H9 (cell line): ENCODE measurements at regions not wholly inside any gene's neighbourhood (a gene's known extent, or its start where the extent isn't known, plus 50 kb on each side); places are given as distances from the start of the nearest gene placed in this dataset.

Experiments
- DNase-seq: peaks from one replicate; pipeline ENCODE4 v3.0.0-alpha.2; 2017
- H2AFZ ChIP-seq: one replicate; pipeline ENCODE4 v1.6.1; 2013; ENCODE audit warnings: mild to moderate bottlenecking, low read length, control low read depth, moderate library complexity
- H2AK5ac ChIP-seq: 2 replicates; pipeline ENCODE4 v1.6.1; 2013; ENCODE audit warnings: low read length, control low read depth, mixed read lengths; ENCODE audit not compliant: insufficient read length
- H2BK120ac ChIP-seq: one replicate; pipeline ENCODE4 v1.6.1; 2013; ENCODE audit warnings: low read depth, mild to moderate bottlenecking, low read length, control low read depth, inconsistent platforms; ENCODE audit not compliant: poor library complexity, severe bottlenecking
- H2BK12ac ChIP-seq: 2 replicates; pipeline ENCODE4 v1.6.1; 2013; ENCODE audit warnings: low read length, control low read depth, mixed read lengths, low read depth; ENCODE audit not compliant: insufficient read length
- H2BK15ac ChIP-seq: 2 replicates; pipeline ENCODE4 v1.6.1; 2013; ENCODE audit warnings: low read depth, low read length, control low read depth
- H2BK20ac ChIP-seq: one replicate; pipeline ENCODE4 v1.6.1; 2013; ENCODE audit warnings: low read depth, mild to moderate bottlenecking, low read length, control low read depth, inconsistent platforms; ENCODE audit not compliant: poor library complexity, severe bottlenecking
- H2BK5ac ChIP-seq: 2 replicates; pipeline ENCODE4 v1.6.1; 2013; ENCODE audit warnings: low read length, control low read depth, mixed read lengths; ENCODE audit not compliant: insufficient read length
- H3K14ac ChIP-seq: 2 replicates; pipeline ENCODE4 v1.6.1; 2013; ENCODE audit warnings: low read length, control low read depth; ENCODE audit not compliant: insufficient read depth
- H3K18ac ChIP-seq: 2 replicates; pipeline ENCODE4 v1.6.1; 2013; ENCODE audit warnings: low read depth, mild to moderate bottlenecking, mixed read lengths, low read length, control low read depth; ENCODE audit not compliant: insufficient read length
- H3K23ac ChIP-seq: 2 replicates; pipeline ENCODE4 v1.6.1; 2013; ENCODE audit warnings: low read length, control low read depth, mixed read lengths, low read depth; ENCODE audit not compliant: insufficient read length
- H3K23me2 ChIP-seq: 2 replicates; pipeline ENCODE4 v1.6.1; 2013; ENCODE audit warnings: low read depth, mild to moderate bottlenecking, mixed read lengths, low read length, control low read depth; ENCODE audit not compliant: insufficient read length, poor library complexity, severe bottlenecking
- H3K27ac ChIP-seq: 2 replicates; pipeline ENCODE4 v1.5.1; 2013; ENCODE audit warnings: low read length, control low read depth, mixed read lengths, low read depth; ENCODE audit not compliant: insufficient read length
- H3K27me3 ChIP-seq: 2 replicates; pipeline ENCODE4 v1.6.1; 2013; ENCODE audit warnings: low read length, control low read depth, inconsistent platforms; ENCODE audit not compliant: insufficient read depth
- H3K4ac ChIP-seq: 2 replicates; pipeline ENCODE4 v1.6.1; 2013; ENCODE audit warnings: low read depth, mild to moderate bottlenecking, control low read depth, inconsistent platforms, low read length, moderate library complexity
- H3K4me1 ChIP-seq: 2 replicates; pipeline ENCODE4 v1.6.1; 2013; ENCODE audit warnings: low read length, control low read depth, inconsistent platforms; ENCODE audit not compliant: insufficient read depth
- H3K4me2 ChIP-seq: 2 replicates; pipeline ENCODE4 v1.6.1; 2013; ENCODE audit warnings: low read length, control low read depth, mixed read lengths; ENCODE audit not compliant: insufficient read length, insufficient read depth
- H3K56ac ChIP-seq: 2 replicates; pipeline ENCODE4 v1.6.1; 2013; ENCODE audit warnings: low read depth, mild to moderate bottlenecking, mixed read lengths, low read length, control low read depth; ENCODE audit not compliant: insufficient read length
- H3K79me1 ChIP-seq: 2 replicates; pipeline ENCODE4 v1.6.1; 2013; ENCODE audit warnings: low read depth, mild to moderate bottlenecking, moderate library complexity, low read length, control low read depth, inconsistent platforms; ENCODE audit not compliant: insufficient read depth, poor library complexity, severe bottlenecking
- H3K79me2 ChIP-seq: 2 replicates; pipeline ENCODE4 v1.6.1; 2013; ENCODE audit warnings: low read length, control low read depth, inconsistent platforms; ENCODE audit not compliant: insufficient read depth
- H3K9ac ChIP-seq: 2 replicates; pipeline ENCODE4 v1.6.1; 2013; ENCODE audit warnings: low read length, control low read depth, mixed read lengths; ENCODE audit not compliant: insufficient read length; ENCODE audit errors: extremely low read depth
- H3K9me3 ChIP-seq: one replicate; pipeline ENCODE4 v1.6.1; 2013; ENCODE audit warnings: low read depth, low read length, inconsistent platforms; ENCODE audit not compliant: control insufficient read depth
- H3T11ph ChIP-seq: one replicate; pipeline ENCODE4 v1.6.1; 2013; ENCODE audit warnings: mild to moderate bottlenecking, low read length, control low read depth, inconsistent platforms
- H4K20me1 ChIP-seq: one replicate; pipeline ENCODE4 v1.6.1; 2013; ENCODE audit not compliant: control insufficient read depth, insufficient read length, insufficient read depth
- H4K5ac ChIP-seq: 2 replicates; pipeline ENCODE4 v1.6.1; 2013; ENCODE audit warnings: low read depth, mild to moderate bottlenecking, mixed read lengths, low read length, control low read depth; ENCODE audit not compliant: insufficient read length
- H4K8ac ChIP-seq: replicated peaks from 2 replicates; pipeline ENCODE4 v1.6.1; 2013; ENCODE audit warnings: low read length, control low read depth, mixed read lengths, low read depth; ENCODE audit not compliant: insufficient read length
- H4K91ac ChIP-seq: 2 replicates; pipeline ENCODE4 v1.6.1; 2013; ENCODE audit warnings: low read depth, mild to moderate bottlenecking, moderate library complexity, mixed read lengths, low read length, control low read depth; ENCODE audit not compliant: insufficient read length
- H3K27ac Mint-ChIP-seq, 3 experiments: 2 replicates in 2 of 3; 3 replicates in 1 of 3; pipeline ENCODE4 v1.8.0; 2020 to 2021; ENCODE audit warnings: mixed read lengths in 3 of 3, mild to moderate bottlenecking in 1 of 3, moderate library complexity in 1 of 3
- H3K27me3 Mint-ChIP-seq: 2 replicates; pipeline ENCODE4 v1.8.0; 2021; ENCODE audit warnings: low read depth, mild to moderate bottlenecking, moderate library complexity, mixed read lengths
- H3K36me3 Mint-ChIP-seq, 3 experiments: 2 replicates in 2 of 3; 3 replicates in 1 of 3; pipeline ENCODE4 v1.8.0; 2020 to 2021; ENCODE audit warnings: low read depth in 3 of 3, mixed read lengths in 3 of 3; ENCODE audit not compliant: insufficient read depth in 1 of 3
- H3K4me1 Mint-ChIP-seq, 2 experiments: 2 replicates each; pipeline ENCODE4 v1.8.0; 2020; ENCODE audit warnings: mixed read lengths in 2 of 2
- H3K4me3 Mint-ChIP-seq, 2 experiments: 2 replicates in 1 of 2; 3 replicates in 1 of 2; pipeline ENCODE4 v1.8.0; 2020 to 2021; ENCODE audit warnings: mild to moderate bottlenecking in 2 of 2, mixed read lengths in 2 of 2, moderate library complexity in 1 of 2
- H3K9me3 Mint-ChIP-seq, 2 experiments: 2 replicates in 1 of 2; 3 replicates in 1 of 2; pipeline ENCODE4 v1.8.0; 2020; ENCODE audit warnings: mild to moderate bottlenecking in 2 of 2, mixed read lengths in 2 of 2, moderate library complexity in 1 of 2
- WGBS: extraction: QIAGEN DNeasy Blood & Tissue Kit; methylation state at CpG from one replicate; pipeline ENCODE4 v1.1.7; 2013; ENCODE audit warnings: missing lambda C conversion rate, low lambda C conversion rate, mixed read lengths; ENCODE audit not compliant: insufficient read length; ENCODE audit errors: extremely low coverage; 5-methylcytosine and 5-hydroxymethylcytosine counted together
- TF ChIP-seq, protein P1 (sequence below): fragments of 200-600 bp; sonication (generic); conservative IDR thresholded peaks from 3 replicates; pipeline ENCODE4 v1.8.0; 2021; ENCODE audit warnings: antibody characterized with exemption, mild to moderate bottlenecking

- Histone ChIP-seq H3K18ac (no peak overlapping the region), H3K14ac (no peak overlapping the region), H4K8ac (no peak overlapping the region), H4K91ac (no peak overlapping the region), H3K79me1 (no peaks in the 10 kb centered on the region), H2BK15ac (no peak overlapping the region), H2BK120ac (no peak overlapping the region), H4K5ac (no peak overlapping the region), H3T11ph (no peak overlapping the region), H3K4ac (no peak overlapping the region), H2BK5ac (no peak overlapping the region), H3K27ac (no peak overlapping the region), H3K23ac (no peak overlapping the region), H2BK20ac (no peak overlapping the region), H3K9ac (no peak overlapping the region), H3K23me2 (no peaks in the 10 kb centered on the region), H2AK5ac (no peak overlapping the region), H3K27me3 (no peaks in the 10 kb centered on the region), H3K4me2 (no peak overlapping the region), H3K56ac (no peak overlapping the region), H3K79me2 (no peaks in the 10 kb centered on the region), H4K20me1 (no peaks in the 10 kb centered on the region), H3K4me1 (no peaks in the 10 kb centered on the region), H3K9me3 (no peaks in the 10 kb centered on the region), H2AFZ (no peak overlapping the region), H2BK12ac (no peak overlapping the region)
- WGBS = no CpG with 5 or more reads among the region's 4 CpGs
- Mint-ChIP-seq H3K9me3 (peaks cover 3 to 11% of the 10 kb centered on the region in 2 experiments), H3K27ac (no peak overlapping the region), H3K27me3 (peaks cover 76% of the 10 kb centered on the region), H3K36me3 (peaks cover 0 to 3% (median 0%) of the 10 kb centered on the region in 3 experiments; a peak in 1 of 7 replicates), H3K4me1 (peaks cover 0 to 5% of the 10 kb centered on the region in 2 experiments; a peak in 1 of 4 replicates), H3K4me3 (no peak overlapping the region)
- TF ChIP-seq, protein P1, sequence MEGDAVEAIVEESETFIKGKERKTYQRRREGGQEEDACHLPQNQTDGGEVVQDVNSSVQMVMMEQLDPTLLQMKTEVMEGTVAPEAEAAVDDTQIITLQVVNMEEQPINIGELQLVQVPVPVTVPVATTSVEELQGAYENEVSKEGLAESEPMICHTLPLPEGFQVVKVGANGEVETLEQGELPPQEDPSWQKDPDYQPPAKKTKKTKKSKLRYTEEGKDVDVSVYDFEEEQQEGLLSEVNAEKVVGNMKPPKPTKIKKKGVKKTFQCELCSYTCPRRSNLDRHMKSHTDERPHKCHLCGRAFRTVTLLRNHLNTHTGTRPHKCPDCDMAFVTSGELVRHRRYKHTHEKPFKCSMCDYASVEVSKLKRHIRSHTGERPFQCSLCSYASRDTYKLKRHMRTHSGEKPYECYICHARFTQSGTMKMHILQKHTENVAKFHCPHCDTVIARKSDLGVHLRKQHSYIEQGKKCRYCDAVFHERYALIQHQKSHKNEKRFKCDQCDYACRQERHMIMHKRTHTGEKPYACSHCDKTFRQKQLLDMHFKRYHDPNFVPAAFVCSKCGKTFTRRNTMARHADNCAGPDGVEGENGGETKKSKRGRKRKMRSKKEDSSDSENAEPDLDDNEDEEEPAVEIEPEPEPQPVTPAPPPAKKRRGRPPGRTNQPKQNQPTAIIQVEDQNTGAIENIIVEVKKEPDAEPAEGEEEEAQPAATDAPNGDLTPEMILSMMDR = no peak
- no peak for DNase-seq
Observed at GRCh38 chr7:35420656-35421055, 166.8 kb upstream of the TBX20 start.
